B cell (primary cell): ENCODE measurements at regions not wholly inside any gene's neighbourhood (a gene's known extent, or its start where the extent isn't known, plus 50 kb on each side); places are given as distances from the start of the nearest gene placed in this dataset.
"Not testable (repeated sequence)": the region's sequence is repeated elsewhere in the genome, so short reads cannot be mapped to it uniquely, and the experiment has no call there.

Source experiments
- ATAC-seq: fragments of 200-7000 bp; cut with Tn5 transposase; one replicate; pipeline ENCODE4 v1.10.0; 2021; ENCODE audit warnings: low read depth, mild to moderate bottlenecking, moderate number of reproducible peaks, moderate library complexity
- CTCF ChIA-PET: fragments of 350-600 bp; sonication (Branson Sonifier 250); formaldehyde crosslinking; loops from one replicate; lab custom pipeline; 2021; ENCODE audit warnings: antibody characterized with exemption, inconsistent platforms; lab: Charles Lee
- POLR2A ChIA-PET: fragments of 350-600 bp; sonication (Branson Sonifier 250); formaldehyde crosslinking; loops from one replicate; lab custom pipeline; 2021; ENCODE audit warnings: antibody characterized with exemption; lab: Charles Lee
- DNase-seq: peaks from one replicate; pipeline ENCODE4 v3.0.0; 2013
- H2AFZ ChIP-seq: 2 replicates; pipeline ENCODE4 v1.6.1; 2012; ENCODE audit warnings: mild to moderate bottlenecking, low read depth, low read length; ENCODE audit not compliant: insufficient read depth, poor library complexity, severe bottlenecking
- H3K27ac ChIP-seq, 2 donors: 1 replicate in 1 of 2; 2 replicates in 1 of 2; pipeline ENCODE4 v1.5.1; 2012 to 2013; ENCODE audit warnings: low read length in 2 of 2, mild to moderate bottlenecking in 2 of 2, moderate library complexity in 1 of 2
- H3K27me3 ChIP-seq, 4 experiments: fragments of 200-600 bp in 1 of 4; sonication (generic) in 1 of 4; replicated peaks in 1 of 4; 1 replicate in 2 of 4; 2 replicates in 2 of 4; pipeline versions ENCODE4 v1.6.1 to v1.7.0; 2013 to 2016; ENCODE audit warnings: low read length in 3 of 4, mild to moderate bottlenecking in 2 of 4, mixed read lengths in 1 of 4, moderate library complexity in 1 of 4; ENCODE audit not compliant: insufficient read depth in 4 of 4, control insufficient read depth in 3 of 4; ENCODE audit errors: control extremely low read depth in 1 of 4
- H3K36me3 ChIP-seq, 2 experiments: replicated peaks in 1 of 2; 1 replicate in 1 of 2; 2 replicates in 1 of 2; pipeline versions ENCODE4 v1.6.1 to v1.7.1; 2013; ENCODE audit warnings: low read length in 1 of 2; ENCODE audit not compliant: insufficient read depth in 2 of 2, control insufficient read depth in 1 of 2; ENCODE audit errors: control extremely low read depth in 1 of 2, extremely low read depth in 1 of 2
- H3K4me1 ChIP-seq, 2 donors: fragments of 200-600 bp in 1 of 2; sonication (generic) in 1 of 2; 1 replicate in 1 of 2; 2 replicates in 1 of 2; pipeline versions ENCODE4 v1.5.1 to v1.6.1; 2013 to 2017; ENCODE audit warnings: low read length in 2 of 2; ENCODE audit not compliant: control insufficient read depth in 2 of 2, insufficient read depth in 2 of 2
- H3K4me2 ChIP-seq: replicated peaks from 2 replicates; pipeline ENCODE3; 2012; ENCODE audit warnings: mild to moderate bottlenecking, low read depth, low read length; ENCODE audit not compliant: poor library complexity, severe bottlenecking
- H3K4me3 ChIP-seq, 5 experiments: fragments of 200-600 bp in 1 of 5; sonication (generic) in 1 of 5; 1 replicate in 3 of 5; 2 replicates in 2 of 5; pipeline versions ENCODE4 v1.5.1 to v1.7.0; 2011 to 2016; ENCODE audit warnings: low read length in 4 of 5, mild to moderate bottlenecking in 4 of 5, low read depth in 2 of 5, control low read depth in 1 of 5, moderate library complexity in 1 of 5; ENCODE audit not compliant: insufficient read depth in 1 of 5; ENCODE audit errors: control extremely low read depth in 1 of 5, extremely low read depth in 1 of 5
- H3K79me2 ChIP-seq: fragments of 200-600 bp; sonication (generic); one replicate; pipeline ENCODE4 v1.6.0; 2016; ENCODE audit warnings: low read length; ENCODE audit not compliant: control insufficient read depth, insufficient read depth
- H3K9ac ChIP-seq: fragments of 200-600 bp; sonication (generic); 2 replicates; pipeline ENCODE4 v1.6.1; 2017; ENCODE audit warnings: mild to moderate bottlenecking, low read length, moderate library complexity
- H3K9me3 ChIP-seq, 3 donors: one replicate each; pipeline versions ENCODE4 v1.6.1 to v1.7.1; 2013; ENCODE audit warnings: low read length in 2 of 3; ENCODE audit not compliant: control insufficient read depth in 2 of 3, insufficient read depth in 1 of 3; ENCODE audit errors: control extremely low read depth in 1 of 3
- H4K20me1 ChIP-seq: 2 replicates; pipeline ENCODE4 v1.6.0; 2012; ENCODE audit warnings: mild to moderate bottlenecking, low read length; ENCODE audit not compliant: insufficient read depth, control insufficient read depth, poor library complexity, severe bottlenecking
- H3K27ac Mint-ChIP-seq: one replicate; pipeline ENCODE4 v1.8.0; 2021; ENCODE audit warnings: mixed read lengths
- H3K27me3 Mint-ChIP-seq: one replicate; pipeline ENCODE4 v1.8.0; 2021; ENCODE audit warnings: mixed read lengths
- H3K4me1 Mint-ChIP-seq: one replicate; pipeline ENCODE4 v1.8.0; 2021; ENCODE audit warnings: mixed read lengths
- H3K4me3 Mint-ChIP-seq: one replicate; pipeline ENCODE4 v1.8.0; 2021; ENCODE audit warnings: mixed read lengths
- H3K9me3 Mint-ChIP-seq: one replicate; pipeline ENCODE4 v1.8.0; 2022; ENCODE audit warnings: mixed read lengths; ENCODE audit not compliant: insufficient read depth
- EZH2 ChIP-seq: IDR thresholded peaks from 2 replicates; pipeline ENCODE4 v1.6.1; 2012; ENCODE audit warnings: borderline replicate concordance, low read depth, mild to moderate bottlenecking, moderate library complexity, low read length; ENCODE audit not compliant: insufficient read depth, poor library complexity, severe bottlenecking
- WGBS: methylation state at CpG from one replicate; pipeline ENCODE4 v1.1.5; 2013; ENCODE audit warnings: missing lambda C conversion rate; ENCODE audit not compliant: insufficient coverage; 5-methylcytosine and 5-hydroxymethylcytosine counted together
- intact Hi-C: fragments of 100-400 bp; cut with micrococcal nuclease; formaldehyde crosslinking; loops from one replicate; pipeline ENCODE4 v1.10.0; 2022

- H4K20me1 ChIP-seq: no peaks in the 10 kb centered on the region
- peaks cover 0 to 17% (median 9%) of the 10 kb centered on the region in 3 donors for H3K9me3 ChIP-seq
- no peak overlapping the region for H3K4me3 ChIP-seq
- CTCF ChIA-PET: interaction anchor here (0.6 kb wide), 1 partner anchor 9 kb away, joined by 3 read pairs; no protein-coding TSS in a partner anchor
- H3K4me2 ChIP-seq: no peak overlapping the region
- DNase-seq (no peak), ATAC-seq (no peak)
- no peaks in the 10 kb centered on the region for H3K79me2 ChIP-seq
- no peak for TF ChIP-seq EZH2
- Mint-ChIP-seq H3K27ac (no peak overlapping the region), H3K4me1 (no peaks in the 10 kb centered on the region), H3K4me3 (no peak overlapping the region), H3K27me3 (no peaks in the 10 kb centered on the region), H3K9me3 (peaks cover 4% of the 10 kb centered on the region)
- H3K27me3 ChIP-seq: no peaks in the 10 kb centered on the region
- POLR2A ChIA-PET: no interaction called here
- H3K9ac ChIP-seq: no peak overlapping the region
- no peak overlapping the region for H3K27ac ChIP-seq
- H3K36me3 ChIP-seq: no peaks in the 10 kb centered on the region
- no peaks in the 10 kb centered on the region for H3K4me1 ChIP-seq
- WGBS: 100% methylated on average over 2 of the region's 4 CpGs
- no peak overlapping the region for H2AFZ ChIP-seq
- intact Hi-C loops: no loop called here
These were observed 140.3 kb upstream of the NUDT4 start for GRCh38 chr12:93237235-93237915.

- CTCF ChIA-PET, H3K4me2 ChIP-seq, H2AFZ ChIP-seq, intact Hi-C loops, H3K4me1 ChIP-seq, H3K27me3 ChIP-seq, H3K4me3 Mint-ChIP-seq, POLR2A ChIA-PET, H4K20me1 ChIP-seq, H3K4me3 ChIP-seq, H3K27ac Mint-ChIP-seq, H3K9ac ChIP-seq, H3K4me1 Mint-ChIP-seq, H3K27ac ChIP-seq, DNase-seq, H3K36me3 ChIP-seq, H3K79me2 ChIP-seq, H3K9me3 Mint-ChIP-seq, H3K27me3 Mint-ChIP-seq, ATAC-seq: not testable (repeated sequence)
- WGBS: 100% methylated on average over 3 of the region's 6 CpGs
- H3K9me3 ChIP-seq: peaks cover 0 to 17% (median 9%) of the 10 kb centered on the region in 3 donors
These were observed 139.0 kb upstream of the NUDT4 start for GRCh38 chr12:93238512-93239262.

GRCh38 chr12:93239789-93240188 lies 137.9 kb upstream of the NUDT4 start:
- Histone ChIP-seq H3K9me3 (peaks cover 0 to 17% (median 9%) of the 10 kb centered on the region in 3 donors), H3K4me1 (peaks cover 13 to 16% of the 10 kb centered on the region in 2 donors)
- H3K27ac Mint-ChIP-seq, H3K27me3 Mint-ChIP-seq, POLR2A ChIA-PET, H3K9me3 Mint-ChIP-seq, H3K27ac ChIP-seq, H4K20me1 ChIP-seq, H3K27me3 ChIP-seq, H3K4me3 Mint-ChIP-seq, CTCF ChIA-PET, H3K4me3 ChIP-seq, DNase-seq, H3K4me2 ChIP-seq, H3K36me3 ChIP-seq, H3K79me2 ChIP-seq, H3K9ac ChIP-seq, ATAC-seq, H2AFZ ChIP-seq: not testable (repeated sequence)
- WGBS: no CpG with 5 or more reads among the region's 2 CpGs
- intact Hi-C loops: loop anchor here (5.0 kb wide), 1 partner anchor 58 kb away; no protein-coding TSS in a partner anchor
- peaks cover 15% of the 10 kb centered on the region for H3K4me1 Mint-ChIP-seq
